ENCODE measurements at regions not wholly inside any gene's neighbourhood (a gene's known extent, or its start where the extent isn't known, plus 50 kb on each side); places are given as distances from the start of the nearest gene placed in this dataset.

- no peak for DNase-seq
Measured at GRCh38 chr1:199356561-199356960, 670.9 kb upstream of the NR5A2 start.

DNA sequence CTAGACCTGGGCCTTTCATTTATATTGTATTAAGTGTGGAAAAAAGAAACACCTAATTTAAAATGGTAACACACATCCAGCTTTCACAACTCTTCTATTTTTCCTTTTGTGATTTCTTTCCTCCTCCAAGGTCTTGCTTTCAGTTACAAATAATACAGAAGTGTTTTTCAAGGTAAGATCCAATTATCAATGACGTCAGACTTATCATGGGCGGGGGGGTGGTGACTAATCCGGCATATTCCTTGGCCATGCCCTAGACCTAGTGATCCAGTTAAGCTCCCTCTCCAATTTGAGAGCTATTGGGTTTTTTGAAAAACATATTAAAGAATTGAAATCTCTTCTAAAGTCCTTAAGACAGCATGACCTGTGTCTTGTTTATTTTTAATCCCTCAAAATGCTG is 669.9 kb upstream of the NR5A2 start:
- DNase-seq = no peak

- DNase-seq = no peak
Measured at GRCh38 chr1:199362996-199363395, 664.5 kb upstream of the NR5A2 start.

DNA sequence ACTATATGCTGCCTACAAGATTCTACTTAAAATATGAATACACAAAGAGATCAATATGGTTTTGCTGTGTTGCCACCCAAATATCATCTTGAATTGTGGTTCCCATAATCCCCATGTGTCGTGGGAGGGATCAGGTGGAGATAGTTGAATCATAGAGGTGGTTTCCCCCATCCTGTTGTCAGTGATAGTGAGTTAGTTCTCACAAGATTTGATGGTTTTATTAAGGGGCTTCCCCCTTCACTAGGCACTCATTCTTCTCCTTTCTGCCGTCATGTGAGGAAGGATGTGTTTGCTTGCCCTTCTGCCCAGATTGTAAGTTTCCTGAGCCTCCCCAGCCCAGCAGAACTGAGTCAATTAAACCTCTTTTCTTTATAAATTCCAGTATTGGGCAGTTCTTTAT is 654.4 kb upstream of the NR5A2 start:
- DNase-seq = no peak

- no peak for DNase-seq
Measured at GRCh38 chr1:199377211-199377610, 650.3 kb upstream of the NR5A2 start.

DNA sequence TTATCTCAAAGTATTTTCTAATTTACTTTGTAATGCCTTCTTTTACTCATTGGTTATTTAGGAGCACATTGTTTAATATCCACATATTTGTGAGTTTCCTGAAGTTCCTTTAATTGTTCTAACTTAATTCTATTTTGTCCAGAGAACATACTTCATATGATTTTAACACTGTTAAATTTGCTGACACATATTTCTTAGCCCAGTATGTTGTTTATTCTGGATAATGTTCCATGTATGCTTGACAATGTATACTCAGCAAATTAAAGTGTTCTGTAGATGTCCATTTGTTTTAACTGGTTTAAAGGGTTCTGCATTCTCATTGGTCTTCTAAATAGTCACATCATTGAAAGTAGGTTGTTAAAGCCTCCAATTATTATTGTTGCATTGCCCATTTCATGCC is 643.7 kb upstream of the NR5A2 start:
- no peak for DNase-seq

GRCh38 chr1:199394856-199395255 is 632.7 kb upstream of the NR5A2 start:
- no peak for DNase-seq

DNA sequence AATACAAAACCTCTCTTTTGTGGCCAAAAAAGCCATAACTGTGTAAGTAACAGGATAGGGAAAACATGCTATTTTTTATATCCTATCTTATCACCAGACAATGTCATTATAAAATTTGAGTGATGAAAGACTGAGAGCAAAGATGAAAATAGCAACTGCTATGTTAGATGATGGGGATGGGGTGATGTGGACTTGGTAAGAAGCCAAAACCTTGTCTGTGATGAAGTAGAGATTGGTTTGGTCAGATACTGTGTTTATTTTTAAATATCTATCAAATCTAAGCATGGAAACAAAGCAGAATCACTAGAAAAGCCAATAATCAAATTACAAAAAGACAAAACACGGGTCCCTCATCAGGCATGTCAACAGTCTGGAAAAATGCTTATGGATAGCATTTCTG is 631.1 kb upstream of the NR5A2 start:
- DNase-seq = no peak

- no peak for DNase-seq
Measured at GRCh38 chr1:199399996-199400724, 627.4 kb upstream of the NR5A2 start.

DNA sequence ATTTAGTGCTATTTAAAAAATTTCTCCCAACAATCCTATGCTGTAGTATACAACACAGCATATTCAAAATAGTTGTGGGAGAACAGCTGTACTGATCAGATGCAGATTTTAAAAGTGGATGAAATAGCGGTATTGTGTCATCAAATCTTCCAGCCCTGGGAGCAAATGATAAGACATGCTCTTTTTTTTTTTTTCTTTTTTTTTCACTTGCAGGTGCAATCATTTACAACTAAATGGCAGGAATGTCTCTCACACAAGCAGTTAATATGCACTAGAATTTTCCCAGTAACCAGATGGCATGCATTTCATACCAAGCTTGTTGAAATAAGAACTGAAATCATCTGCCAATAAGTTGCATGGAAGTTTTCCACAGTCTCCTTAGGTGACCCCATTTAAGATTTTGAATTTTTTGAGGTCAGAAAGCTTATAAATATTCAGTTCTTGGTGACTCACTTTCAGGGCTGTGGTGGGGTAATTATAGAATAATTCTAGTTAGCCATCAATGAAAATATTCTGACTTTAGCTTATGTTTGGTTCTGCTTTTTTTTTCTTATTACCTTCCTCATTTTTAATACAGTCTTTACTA is 623.9 kb upstream of the NR5A2 start:
- no peak for DNase-seq

- DNase-seq = no peak
Measured at GRCh38 chr1:199404191-199404590, 623.3 kb upstream of the NR5A2 start.

DNA sequence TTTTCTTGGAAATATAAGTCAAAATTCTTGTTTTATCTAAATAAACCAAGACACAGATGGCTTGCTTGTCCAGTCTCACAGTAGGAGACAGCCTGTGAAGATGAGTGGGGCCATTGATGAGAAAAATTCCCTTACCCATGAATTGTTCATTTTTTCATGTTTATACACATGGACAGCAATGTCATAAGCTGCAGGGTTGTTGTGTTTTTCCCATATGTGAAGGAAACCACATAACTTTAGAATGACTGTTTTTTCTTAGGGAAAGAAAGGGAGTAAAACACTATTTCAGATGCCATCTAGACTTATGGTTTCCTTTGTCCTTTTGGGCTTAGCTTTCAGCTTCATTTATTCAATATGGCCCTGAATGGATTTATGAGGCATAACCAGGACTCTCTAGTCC is 622.5 kb upstream of the NR5A2 start:
- no peak for DNase-seq

DNA sequence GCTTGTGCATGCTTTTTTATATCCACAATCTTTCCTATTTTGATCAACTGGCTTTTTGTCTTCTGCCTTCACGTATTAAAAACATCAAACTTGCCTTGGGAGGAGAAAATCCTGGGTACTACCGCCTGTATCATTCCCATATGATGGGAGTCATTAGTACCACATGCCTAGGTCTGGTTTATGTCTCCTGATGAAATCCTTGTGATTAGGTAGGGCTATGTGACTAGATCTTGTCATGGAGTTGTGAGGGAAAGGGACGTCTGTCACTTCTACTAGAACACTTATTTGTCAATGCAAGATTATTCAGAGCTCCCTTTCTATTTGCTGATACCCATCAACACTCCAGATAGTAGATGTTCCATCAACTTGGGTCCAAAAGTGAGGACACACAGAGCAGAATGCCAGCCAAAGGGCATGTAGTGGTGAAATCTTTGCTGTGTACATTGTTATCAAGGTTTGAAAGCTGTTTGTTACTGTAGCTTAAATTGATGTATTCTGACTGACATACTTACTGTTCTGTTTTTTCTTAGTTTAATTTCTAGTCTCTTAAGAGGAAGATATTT is 621.8 kb upstream of the NR5A2 start:
- DNase-seq = no peak

DNA sequence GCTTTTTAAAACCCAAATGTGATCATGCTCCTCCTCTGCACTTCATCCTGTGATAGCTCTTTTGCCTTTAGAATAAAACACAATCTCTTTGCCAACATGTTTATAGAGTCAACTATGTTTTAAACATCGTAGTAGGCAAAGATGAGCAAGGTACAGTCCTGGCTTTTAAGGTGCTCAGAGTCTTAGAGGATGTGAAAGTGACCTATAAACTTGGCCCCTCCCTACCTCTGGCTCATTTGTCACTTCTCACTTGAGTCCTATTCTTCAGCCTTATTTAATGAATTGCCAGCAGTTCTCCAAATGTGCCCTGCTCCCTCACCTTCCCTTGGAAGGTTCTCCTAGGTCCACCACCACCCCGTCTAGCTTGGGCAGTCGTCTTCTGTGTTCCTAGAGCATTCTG is 617.0 kb upstream of the NR5A2 start:
- no peak for DNase-seq

- no peak for DNase-seq
Measured at GRCh38 chr1:199411506-199411905, 616.0 kb upstream of the NR5A2 start.

DNA sequence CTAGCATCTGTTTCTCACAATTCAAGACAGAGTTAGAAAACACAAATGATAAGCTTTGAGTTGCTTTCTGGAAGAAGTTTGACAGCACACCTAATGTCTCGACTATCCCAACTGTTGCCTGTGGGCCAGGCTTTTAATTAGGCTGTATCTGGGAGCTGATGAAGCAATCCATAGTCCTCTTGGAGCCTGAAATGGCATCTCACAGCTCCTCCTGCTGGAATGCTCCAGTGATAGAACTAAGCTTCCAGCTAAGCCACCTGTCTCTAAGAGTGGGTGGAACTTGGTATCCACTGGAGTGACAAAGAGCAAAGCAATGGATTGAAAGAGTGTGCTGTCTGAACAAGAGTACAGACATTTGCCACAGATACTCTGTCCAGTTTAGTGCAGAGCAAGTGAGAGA is 605.3 kb upstream of the NR5A2 start:
- no peak for DNase-seq

DNA sequence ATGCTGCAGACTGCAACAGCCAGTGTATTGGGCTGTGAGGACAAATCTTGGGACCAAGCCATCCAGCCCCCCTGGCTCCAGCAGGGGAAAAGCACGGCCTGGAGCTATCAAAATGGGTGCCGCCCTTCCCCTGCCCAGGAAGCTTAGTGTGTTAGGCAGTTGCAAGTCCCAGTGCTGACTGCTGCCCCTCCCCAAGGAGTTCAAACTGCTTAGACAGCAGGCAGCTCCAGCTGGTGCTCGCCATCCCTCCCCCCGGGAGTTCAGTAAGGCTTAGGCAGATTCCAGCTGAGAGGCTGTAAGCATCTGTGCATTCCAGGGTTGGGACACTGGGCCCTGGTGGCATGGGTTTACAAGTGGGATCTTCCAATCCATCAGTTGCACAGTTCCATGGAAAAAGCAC is 579.6 kb upstream of the NR5A2 start:
- no peak for DNase-seq

- no peak for DNase-seq
Measured at GRCh38 chr1:199448646-199449045, 578.9 kb upstream of the NR5A2 start.

DNA sequence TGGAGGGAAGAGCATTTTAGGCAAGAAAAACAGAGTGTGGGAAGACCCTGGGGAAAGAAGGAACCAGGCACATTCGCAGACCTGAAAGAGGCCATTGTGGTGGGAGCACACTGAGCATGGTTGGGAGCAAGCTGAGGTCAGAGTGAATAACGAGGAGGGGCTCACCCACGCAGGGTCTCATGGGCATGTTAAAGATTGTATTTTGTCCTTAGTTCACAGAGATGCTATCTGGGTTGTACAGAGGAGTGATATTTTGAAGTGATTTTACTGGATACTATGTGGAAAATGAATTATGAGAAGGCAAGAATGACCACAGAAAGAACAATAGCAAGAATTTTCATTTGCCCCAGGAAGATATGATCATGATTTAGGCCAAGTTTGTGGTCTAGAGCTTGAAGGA is 578.3 kb upstream of the NR5A2 start:
- DNase-seq = no peak

DNA sequence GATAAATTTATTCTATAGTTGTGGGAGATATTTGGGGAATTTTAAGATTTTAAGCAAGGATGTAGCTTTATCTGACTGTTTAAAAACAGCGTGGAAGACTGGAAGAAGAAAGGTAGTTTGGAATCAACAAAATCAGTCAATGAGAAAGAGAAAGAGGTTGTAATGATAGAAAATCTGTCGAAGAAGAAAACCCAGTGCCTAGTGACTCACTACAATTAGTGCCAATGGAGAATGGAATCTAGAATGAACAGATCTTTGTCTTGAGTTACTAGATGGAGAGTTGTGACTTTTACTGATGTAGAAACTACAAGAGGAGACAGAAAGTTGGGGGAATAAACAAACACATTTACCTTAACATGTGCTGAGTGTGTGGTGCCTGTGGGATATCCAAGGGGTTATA is 577.8 kb upstream of the NR5A2 start:
- DNase-seq = no peak

DNA sequence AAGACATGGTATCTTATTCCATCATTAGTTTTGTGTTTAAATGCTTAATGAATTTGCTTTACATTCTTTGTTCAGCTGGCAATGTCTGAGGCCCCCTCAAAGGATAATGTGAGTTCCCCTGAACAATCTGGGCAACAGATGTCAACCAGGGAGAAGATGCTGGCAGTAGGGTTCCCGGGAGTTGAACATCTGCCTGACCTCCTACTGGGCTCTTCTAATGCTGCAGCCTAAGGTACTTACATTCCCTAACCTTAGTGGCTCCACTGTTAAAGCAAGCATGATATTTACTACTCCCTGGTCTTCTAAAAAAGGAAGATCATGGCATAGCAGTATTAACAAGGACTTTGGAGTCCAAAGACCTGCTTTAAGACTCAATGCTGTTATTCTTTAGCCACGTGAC is 574.9 kb upstream of the NR5A2 start:
- no peak for DNase-seq

GRCh38 chr1:199453723-199454122 is 573.8 kb upstream of the NR5A2 start:
- no peak for DNase-seq

DNA sequence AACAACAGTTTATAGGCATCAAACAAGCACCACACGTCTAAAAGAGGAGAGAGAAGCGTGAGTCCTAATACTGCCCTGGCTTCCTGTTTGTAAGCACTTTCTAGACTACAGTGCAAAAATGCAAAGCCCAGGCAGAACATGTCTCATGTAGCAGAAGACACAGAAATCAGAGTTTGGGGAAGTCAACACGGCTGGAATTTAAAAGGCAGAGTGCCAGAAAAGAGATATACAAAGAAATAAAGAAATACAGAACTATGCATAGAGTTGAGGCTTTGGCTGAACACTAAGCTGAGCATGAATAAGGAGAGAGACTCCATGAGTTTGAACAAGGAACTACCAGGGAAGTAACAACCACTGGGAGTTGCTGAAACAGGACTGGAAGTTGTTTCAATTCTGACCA is 566.6 kb upstream of the NR5A2 start:
- DNase-seq = no peak

DNA sequence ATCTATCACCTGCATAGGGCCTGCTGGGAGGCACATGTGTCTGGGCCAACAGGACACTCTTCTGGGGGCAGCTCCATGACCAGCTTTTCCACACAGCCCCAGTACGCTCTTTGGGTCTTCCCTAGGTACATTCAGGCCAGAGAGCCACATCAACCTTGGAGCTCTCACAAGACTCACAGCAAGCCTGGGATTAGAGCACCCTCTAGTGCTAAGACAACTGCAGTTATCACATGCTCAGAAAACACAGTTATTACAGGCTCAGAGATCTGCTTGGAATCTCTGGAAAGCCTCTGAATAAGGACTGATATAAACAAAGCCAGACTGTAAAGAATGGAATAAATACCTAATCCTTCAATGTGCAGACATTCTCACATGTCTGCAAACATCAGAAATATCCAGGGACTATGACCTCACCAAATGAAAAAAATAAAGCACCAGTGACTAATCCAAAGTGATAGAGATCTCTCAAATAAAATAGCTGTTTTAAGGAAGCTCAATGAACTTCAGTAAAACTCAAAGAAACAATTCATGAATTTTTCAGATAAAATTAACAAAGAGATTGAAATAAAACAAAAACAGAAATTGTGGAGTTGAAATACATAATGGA is 563.9 kb upstream of the NR5A2 start:
- DNase-seq = no peak
